ENCODE measurements at regions not wholly inside any gene's neighbourhood (a gene's known extent, or its start where the extent isn't known, plus 50 kb on each side); places are given as distances from the start of the nearest gene placed in this dataset.

- no peak for TF ChIP-seq CTCF (IDR thresholded peaks at IDR 0.05)
- Histone ChIP-seq H3K27ac (no peak overlapping the region), H3K36me3 (no peaks in the 10 kb centered on the region), H3K27me3 (no peaks in the 10 kb centered on the region), H3K9me3 (no peaks in the 10 kb centered on the region), H3K4me1 (no peaks in the 10 kb centered on the region), H3K4me3 (no peak overlapping the region)
- ATAC-seq (no peak), DNase-seq (no peak)
- intact Hi-C loops (cut with DNase I), result no loop called here
These were observed 136.4 kb upstream of the COPS8 start for GRCh38 chr2:236949089-236949905.

GRCh38 chr2:236951830-236952475 is 133.7 kb upstream of the COPS8 start:
- Histone ChIP-seq H3K9me3 (no peaks in the 10 kb centered on the region), H3K27me3 (no peaks in the 10 kb centered on the region), H3K4me3 (no peak overlapping the region), H3K27ac (no peak overlapping the region), H3K4me1 (no peaks in the 10 kb centered on the region), H3K36me3 (no peaks in the 10 kb centered on the region)
- ATAC-seq (no peak), DNase-seq (no peak)
- no peak for TF ChIP-seq CTCF (IDR thresholded peaks at IDR 0.05)
- intact Hi-C loops (cut with DNase I), result no loop called here

- ATAC-seq, result no peak
- intact Hi-C loops (cut with DNase I), result no loop called here
These were observed 131.0 kb upstream of the COPS8 start for GRCh38 chr2:236954641-236955040.

GRCh38 chr2:236955521-236956030 is 130.1 kb upstream of the COPS8 start:
- H3K27me3 ChIP-seq, result no peaks in the 10 kb centered on the region
- no peak for ATAC-seq
- intact Hi-C loops (cut with DNase I), result no loop called here
- no peaks in the 10 kb centered on the region for H3K36me3 ChIP-seq
- no peaks in the 10 kb centered on the region for H3K9me3 ChIP-seq
- no peak for DNase-seq
- TF ChIP-seq CTCF (IDR thresholded peaks at IDR 0.05), result no peak
- H3K4me3 ChIP-seq, result no peak overlapping the region
- no peak overlapping the region for H3K27ac ChIP-seq
- no peaks in the 10 kb centered on the region for H3K4me1 ChIP-seq

More at GRCh38 chr2:236954641-236955040, 131.0 kb upstream of the COPS8 start:
- no peak overlapping the region for H3K27ac ChIP-seq
- no peak overlapping the region for H3K4me3 ChIP-seq
- no peaks in the 10 kb centered on the region for H3K9me3 ChIP-seq
- no peaks in the 10 kb centered on the region for H3K4me1 ChIP-seq
- H3K36me3 ChIP-seq, result no peaks in the 10 kb centered on the region
- no peak for TF ChIP-seq CTCF (IDR thresholded peaks at IDR 0.05)
- no peak for DNase-seq
- no peaks in the 10 kb centered on the region for H3K27me3 ChIP-seq

GRCh38 chr2:236956031-236956618 is 129.6 kb upstream of the COPS8 start:
- ATAC-seq (no peak), DNase-seq (no peak)
- H3K36me3 ChIP-seq, result no peaks in the 10 kb centered on the region
- intact Hi-C loops (cut with DNase I), result no loop called here
- H3K4me3 ChIP-seq, result no peak overlapping the region
- H3K27ac ChIP-seq, result no peak overlapping the region
- H3K4me1 ChIP-seq, result no peaks in the 10 kb centered on the region
- H3K27me3 ChIP-seq, result no peaks in the 10 kb centered on the region
- no peaks in the 10 kb centered on the region for H3K9me3 ChIP-seq
- TF ChIP-seq CTCF (IDR thresholded peaks at IDR 0.05), result no peak

All from left lung (tissue), 4 donors.